ENCODE measurements at regions not wholly inside any gene's neighbourhood (a gene's known extent, or its start where the extent isn't known, plus 50 kb on each side); places are given as distances from the start of the nearest gene placed in this dataset.

DNA sequence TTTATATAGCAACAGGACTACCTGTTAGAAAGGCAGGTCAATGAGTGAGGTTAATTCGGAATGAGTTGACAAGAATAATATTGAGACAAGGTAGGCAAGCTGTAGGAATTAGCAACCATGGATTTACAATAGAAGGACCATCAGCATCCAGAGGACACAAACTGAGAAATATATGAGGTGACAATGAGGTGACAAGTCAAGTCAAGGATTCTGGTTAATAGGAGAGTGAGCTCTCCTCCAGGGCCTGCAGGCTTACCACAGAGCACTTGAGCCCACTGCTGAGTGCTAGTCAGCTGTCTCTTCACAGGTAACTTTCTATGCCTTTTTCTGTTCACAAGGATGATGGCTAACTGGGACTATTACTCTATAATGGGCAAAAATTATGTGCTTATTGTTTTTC is 227.2 kb downstream of the MRPS30 start:
- TF ChIP-seq ZNF274 (IDR thresholded peaks at IDR 0.05; ENCODE audit: low read depth, low read length) (no peak), YY1 (IDR thresholded peaks at IDR 0.05; ENCODE audit: insufficient read depth, insufficient read length) (no peak), SUZ12 (IDR thresholded peaks at IDR 0.05; ENCODE audit: extremely low read depth, insufficient read depth, insufficient read length) (no peak)

Data from NT2/D1 (cell line).